ENCODE measurements at regions not wholly inside any gene's neighbourhood (a gene's known extent, or its start where the extent isn't known, plus 50 kb on each side); places are given as distances from the start of the nearest gene placed in this dataset.

DNA sequence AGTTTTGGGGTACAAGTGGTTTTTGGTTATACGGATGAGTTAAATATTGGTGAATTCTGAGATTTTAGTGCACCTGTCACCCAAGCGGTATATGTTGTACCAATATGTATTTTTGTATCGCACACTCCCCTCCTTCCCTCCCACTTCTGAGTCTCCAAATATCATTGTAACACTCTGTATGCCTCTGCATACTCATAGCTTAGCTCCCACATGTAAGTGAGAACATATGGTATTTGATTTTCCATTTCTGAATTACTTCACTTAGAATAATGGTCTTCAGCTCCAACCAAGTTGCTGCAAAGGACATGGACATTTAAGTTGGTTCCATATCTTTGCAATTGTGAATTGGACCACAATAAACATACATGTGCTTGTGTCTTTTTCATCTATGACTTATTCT, 103.0 kb upstream of the ADAMTS3 start:
- H3K4me3 ChIP-seq (ENCODE audit: low read depth, low read length) = no peak overlapping the region
- in situ Hi-C loops (cut with HindIII; ENCODE audit: low sequenced_read_pairs) = no loop called here
- DNase-seq (ENCODE audit: low read depth) = no peak
- TF ChIP-seq, protein P1, sequence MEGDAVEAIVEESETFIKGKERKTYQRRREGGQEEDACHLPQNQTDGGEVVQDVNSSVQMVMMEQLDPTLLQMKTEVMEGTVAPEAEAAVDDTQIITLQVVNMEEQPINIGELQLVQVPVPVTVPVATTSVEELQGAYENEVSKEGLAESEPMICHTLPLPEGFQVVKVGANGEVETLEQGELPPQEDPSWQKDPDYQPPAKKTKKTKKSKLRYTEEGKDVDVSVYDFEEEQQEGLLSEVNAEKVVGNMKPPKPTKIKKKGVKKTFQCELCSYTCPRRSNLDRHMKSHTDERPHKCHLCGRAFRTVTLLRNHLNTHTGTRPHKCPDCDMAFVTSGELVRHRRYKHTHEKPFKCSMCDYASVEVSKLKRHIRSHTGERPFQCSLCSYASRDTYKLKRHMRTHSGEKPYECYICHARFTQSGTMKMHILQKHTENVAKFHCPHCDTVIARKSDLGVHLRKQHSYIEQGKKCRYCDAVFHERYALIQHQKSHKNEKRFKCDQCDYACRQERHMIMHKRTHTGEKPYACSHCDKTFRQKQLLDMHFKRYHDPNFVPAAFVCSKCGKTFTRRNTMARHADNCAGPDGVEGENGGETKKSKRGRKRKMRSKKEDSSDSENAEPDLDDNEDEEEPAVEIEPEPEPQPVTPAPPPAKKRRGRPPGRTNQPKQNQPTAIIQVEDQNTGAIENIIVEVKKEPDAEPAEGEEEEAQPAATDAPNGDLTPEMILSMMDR (IDR thresholded peaks at IDR 0.05; ENCODE audit: low read depth, low read length, missing control alignments) = no peak

DNA sequence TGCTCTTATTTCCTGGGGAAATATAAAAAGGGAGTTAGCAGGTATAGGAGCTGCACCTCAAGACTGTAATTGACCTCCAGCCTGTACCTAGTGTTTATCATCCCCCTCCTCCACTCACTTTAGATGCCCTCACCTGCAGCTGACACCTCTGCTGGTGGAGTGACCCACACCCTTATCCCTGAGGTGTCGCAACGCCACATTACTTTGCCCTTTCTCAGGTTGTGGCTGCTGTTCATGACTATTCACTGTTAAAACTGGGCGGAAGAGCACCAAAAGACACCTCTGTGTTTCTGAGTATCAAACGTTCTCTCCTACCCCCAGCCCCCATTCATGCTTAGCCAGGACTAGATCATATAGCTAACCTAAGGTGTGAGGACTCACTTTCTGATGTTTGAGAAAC, 101.5 kb upstream of the ADAMTS3 start:
- DNase-seq (ENCODE audit: low read depth) = no peak
- in situ Hi-C loops (cut with HindIII; ENCODE audit: low sequenced_read_pairs) = no loop called here
- TF ChIP-seq, protein P1 (IDR thresholded peaks at IDR 0.05; ENCODE audit: low read depth, low read length, missing control alignments) = no peak
- no peak overlapping the region for H3K4me3 ChIP-seq (ENCODE audit: low read depth, low read length)

DNA sequence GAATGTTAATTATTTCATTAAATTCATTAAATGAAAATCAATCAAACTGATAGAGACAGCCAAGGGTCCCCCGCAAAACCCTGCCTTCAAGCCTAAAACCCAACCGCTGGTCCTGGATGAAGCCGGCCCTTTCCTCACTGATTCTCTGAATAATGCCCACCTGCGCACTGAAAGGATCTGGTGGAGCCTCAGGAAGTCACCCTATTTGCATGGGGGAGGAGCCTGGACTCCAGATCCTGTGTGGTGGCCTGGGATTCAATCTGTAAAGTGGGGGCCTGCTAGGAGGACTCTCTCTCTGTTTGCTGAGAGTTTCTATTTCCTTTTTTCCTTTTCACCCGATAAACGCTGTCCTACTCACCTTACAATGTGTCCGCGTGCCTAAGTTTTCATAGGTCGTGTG, 97.9 kb upstream of the ADAMTS3 start:
- no peak overlapping the region for H3K4me3 ChIP-seq (ENCODE audit: low read depth, low read length)
- TF ChIP-seq, protein P1 (IDR thresholded peaks at IDR 0.05; ENCODE audit: low read depth, low read length, missing control alignments) = no peak
- no peak for DNase-seq (ENCODE audit: low read depth)
- in situ Hi-C loops (cut with HindIII; ENCODE audit: low sequenced_read_pairs) = no loop called here

DNA sequence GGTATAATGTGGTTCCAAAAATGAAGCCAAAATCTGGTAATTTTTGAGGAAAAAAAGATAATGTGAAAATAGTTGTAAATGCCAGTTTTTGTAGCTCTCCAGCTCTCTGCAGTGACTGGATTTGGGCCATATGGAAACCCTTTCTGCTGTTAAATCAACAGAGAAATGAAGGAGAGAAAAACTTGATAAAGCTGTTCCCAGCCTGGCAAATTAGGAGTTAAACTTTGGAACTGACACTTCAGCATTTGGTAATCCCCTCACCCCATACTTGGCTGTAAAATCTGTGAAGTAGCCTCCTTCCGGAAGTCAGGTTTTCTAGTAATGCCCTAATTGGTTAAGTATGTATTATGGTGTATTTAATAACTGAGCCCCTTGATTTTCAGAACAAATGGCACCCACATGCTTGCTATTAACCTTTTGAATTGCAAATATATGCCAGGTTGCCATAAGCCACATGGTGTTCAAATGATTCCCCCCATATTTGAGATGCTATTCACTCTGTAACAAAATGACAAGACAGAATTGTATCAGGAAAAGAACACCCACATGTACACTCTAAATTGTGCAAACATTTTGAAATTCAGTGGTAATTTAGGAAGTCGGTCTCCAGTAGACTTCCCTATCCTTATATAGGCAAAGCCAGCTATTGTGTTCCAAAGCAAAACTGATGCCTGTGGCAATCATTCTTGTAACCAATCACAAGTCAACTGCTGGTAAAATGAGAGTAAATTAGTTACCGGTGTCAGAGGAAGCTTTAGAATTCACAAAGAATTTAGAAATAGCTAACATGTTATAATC, 96.3 kb upstream of the ADAMTS3 start:
- in situ Hi-C loops (cut with HindIII; ENCODE audit: low sequenced_read_pairs) = no loop called here
- no peak overlapping the region for H3K4me3 ChIP-seq (ENCODE audit: low read depth, low read length)
- DNase-seq (ENCODE audit: low read depth) = no peak
- TF ChIP-seq, protein P1 (IDR thresholded peaks at IDR 0.05; ENCODE audit: low read depth, low read length, missing control alignments) = no peak

DNA sequence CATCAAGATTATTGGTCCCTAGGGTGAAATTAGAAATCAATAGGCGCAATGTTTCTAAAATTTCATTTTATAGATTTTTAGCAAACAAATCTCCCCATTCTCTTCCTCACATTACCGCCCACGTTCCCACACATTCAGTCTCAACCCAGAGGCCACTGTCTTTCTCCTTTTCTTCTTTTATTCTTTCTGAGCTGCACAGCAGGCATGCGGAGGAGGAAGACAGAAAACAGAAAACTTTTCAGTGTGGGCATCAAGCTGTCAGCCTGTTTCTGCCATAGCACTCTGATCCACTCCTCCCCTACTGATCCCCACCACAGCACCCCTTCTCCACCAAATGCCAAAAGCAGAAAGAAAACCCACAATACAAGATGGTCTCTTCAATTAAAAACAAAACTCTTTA, 94.8 kb upstream of the ADAMTS3 start:
- TF ChIP-seq, protein P1 (IDR thresholded peaks at IDR 0.05; ENCODE audit: low read depth, low read length, missing control alignments) = no peak
- in situ Hi-C loops (cut with HindIII; ENCODE audit: low sequenced_read_pairs) = no loop called here
- no peak for DNase-seq (ENCODE audit: low read depth)
- no peak overlapping the region for H3K4me3 ChIP-seq (ENCODE audit: low read depth, low read length)

DNA sequence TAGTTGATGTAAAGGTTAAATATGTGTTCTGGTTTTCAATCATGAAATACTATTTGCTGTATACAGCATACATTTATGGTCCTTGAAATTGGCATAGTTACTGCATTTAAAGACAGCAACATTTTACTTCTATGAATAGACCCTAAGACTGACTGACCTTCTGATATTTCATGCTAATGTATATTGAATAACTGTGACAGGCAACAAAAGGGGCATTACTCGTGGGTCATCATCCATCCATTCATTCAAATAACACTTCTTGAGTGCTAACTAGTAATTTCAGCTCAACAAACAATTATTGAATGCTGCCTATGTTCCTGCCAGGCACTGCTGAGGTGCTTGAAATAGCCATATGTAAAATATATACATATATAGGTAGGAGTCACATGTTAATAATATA, 92.8 kb upstream of the ADAMTS3 start:
- in situ Hi-C loops (cut with HindIII; ENCODE audit: low sequenced_read_pairs) = no loop called here
- no peak overlapping the region for H3K4me3 ChIP-seq (ENCODE audit: low read depth, low read length)
- DNase-seq (ENCODE audit: low read depth) = no peak
- TF ChIP-seq, protein P1 (IDR thresholded peaks at IDR 0.05; ENCODE audit: low read depth, low read length, missing control alignments) = no peak

Measured in astrocyte of the cerebellum (primary cell).